NCI-H128 (cell line): ENCODE measurements at regions not wholly inside any gene's neighbourhood (a gene's known extent, or its start where the extent isn't known, plus 50 kb on each side); places are given as distances from the start of the nearest gene placed in this dataset.

Experiments used
- DNase-seq: peaks from one replicate; lab custom pipeline; 2025; ENCODE audit not compliant: unreplicated experiment; lab: John Stamatoyannopoulos, UW

DNA sequence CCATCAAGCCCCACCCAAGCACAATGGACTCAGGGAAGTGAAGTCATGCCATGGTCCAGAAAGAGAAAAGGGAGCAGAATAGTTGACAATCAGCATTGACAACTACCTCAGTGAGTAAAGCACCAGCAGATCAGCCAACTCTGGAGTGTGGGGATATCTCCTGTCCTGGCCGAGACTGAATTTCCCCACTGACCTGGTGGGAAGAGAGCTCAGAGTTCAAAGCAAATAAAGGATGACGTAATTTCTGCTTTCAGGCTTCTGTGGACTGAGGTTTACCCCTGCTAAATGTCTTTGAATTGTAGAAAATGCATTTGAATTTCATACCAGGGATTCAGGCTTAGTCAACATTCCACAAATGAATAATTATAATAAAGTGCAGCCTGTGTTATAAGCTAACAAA lies 152.9 kb downstream of the CBLN1 start:
- DNase-seq: no peak

DNA sequence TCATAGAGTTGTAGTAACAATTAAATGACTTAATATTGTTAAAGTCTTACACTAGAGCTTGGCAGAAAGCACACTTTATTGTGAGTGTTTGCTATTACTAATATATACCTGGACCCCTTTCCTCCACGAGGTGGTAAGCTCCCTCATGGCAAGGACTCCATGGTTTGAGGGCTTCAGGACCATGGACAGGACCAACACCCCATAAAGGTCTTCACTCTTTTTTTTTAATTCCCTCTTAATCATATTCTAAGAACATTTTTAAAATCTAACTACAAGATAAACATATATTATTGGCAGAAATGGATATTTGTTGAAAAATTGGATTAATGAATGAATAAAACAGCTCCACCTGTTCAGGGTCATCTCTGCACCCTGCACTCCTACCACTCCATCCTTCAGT lies 154.5 kb downstream of the CBLN1 start:
- no peak for DNase-seq

DNA sequence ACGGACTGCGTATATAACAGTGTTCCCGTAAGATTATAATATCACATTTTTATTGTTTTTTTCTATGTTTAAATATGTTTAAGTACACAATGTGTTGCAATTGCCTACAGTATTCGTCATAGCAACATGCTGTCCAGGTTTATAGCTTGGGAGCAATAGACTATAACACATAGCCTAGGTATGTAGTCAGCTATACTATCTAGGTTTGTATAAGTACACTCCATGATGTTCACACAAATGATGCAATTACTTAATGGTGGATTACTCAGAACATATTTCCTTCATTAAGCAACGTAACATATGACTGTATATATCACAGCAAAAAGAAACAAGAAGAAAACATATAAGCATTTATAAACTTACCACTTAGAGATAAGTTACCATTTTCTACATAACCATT lies 160.0 kb downstream of the CBLN1 start:
- DNase-seq: no peak

DNA sequence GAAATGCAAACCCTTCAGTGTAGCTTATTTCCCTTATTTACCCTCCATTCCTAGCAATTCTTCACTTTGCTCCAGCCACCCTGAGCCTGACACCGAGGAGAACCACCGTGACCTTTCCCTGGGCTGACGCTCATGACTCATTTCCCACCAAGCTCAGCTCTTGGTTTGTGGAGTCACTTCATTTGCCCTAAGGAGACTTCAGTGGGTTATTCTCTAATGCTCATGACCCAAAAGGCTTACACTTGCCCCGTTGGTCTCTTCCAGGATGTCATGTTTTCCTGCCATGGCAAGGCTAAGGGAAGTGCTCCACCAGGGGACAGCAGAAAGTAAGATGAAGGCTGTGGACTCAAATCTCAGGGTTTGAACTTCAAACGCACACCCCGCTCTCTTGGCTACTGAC lies 161.0 kb downstream of the CBLN1 start:
- DNase-seq: no peak

DNA sequence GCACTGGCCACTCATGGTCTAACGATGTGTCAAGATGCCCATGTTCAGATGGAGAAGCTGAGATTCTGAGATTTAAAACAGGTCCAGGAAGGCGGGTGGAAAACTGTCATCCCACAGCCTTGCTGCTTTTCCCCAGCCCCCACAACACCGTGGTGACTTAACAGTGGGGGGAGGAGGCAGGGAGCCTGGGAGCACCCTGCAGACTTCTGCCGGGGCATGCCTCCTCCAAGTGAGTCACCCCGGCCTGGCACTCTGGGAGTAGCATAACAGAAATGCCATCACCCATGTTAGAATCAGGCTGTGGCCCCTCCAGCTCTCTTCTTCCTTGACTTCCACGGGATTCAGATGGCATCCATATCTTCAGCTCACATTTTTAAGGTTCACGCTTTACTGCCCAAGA lies 164.8 kb downstream of the CBLN1 start:
- no peak for DNase-seq

DNA sequence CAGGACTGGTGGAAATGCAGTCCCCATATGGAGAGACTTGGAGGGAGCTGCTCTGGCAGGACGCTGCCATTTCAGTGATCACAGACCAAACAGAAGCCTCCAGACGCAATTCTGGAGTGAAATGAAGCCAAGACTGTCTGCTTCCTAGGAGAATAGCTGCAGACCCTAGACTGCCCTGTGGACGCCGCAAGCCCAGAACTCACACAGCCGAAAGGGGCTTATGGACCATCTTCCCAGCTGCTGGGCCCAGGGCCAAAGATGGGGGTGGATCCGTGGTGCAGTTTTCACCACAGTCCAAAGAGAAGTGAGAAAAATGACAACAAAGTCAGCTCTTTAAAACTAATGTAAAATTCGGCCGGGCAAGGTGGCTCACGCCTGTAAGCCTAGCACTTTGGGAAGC lies 165.7 kb downstream of the CBLN1 start:
- no peak for DNase-seq

DNA sequence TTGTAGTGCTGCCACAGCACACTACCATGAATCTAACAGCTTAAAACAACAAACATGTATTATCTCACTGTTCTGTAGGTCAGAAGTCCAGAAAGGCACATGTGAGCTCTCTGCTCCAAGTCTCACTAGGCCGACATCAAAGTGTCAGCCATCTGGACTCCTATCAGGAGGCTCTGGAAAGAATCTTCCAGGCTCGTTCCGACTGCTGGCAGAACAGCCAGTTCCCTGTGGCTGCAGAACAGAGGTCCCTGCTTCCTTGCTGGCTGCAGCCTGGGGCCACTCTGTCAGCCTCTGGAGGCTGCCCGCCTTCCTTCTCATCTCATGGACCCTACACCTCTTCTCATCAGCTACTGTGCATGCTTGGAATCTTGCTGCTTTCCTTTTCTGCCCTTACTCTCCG lies 168.9 kb downstream of the CBLN1 start:
- DNase-seq: no peak

DNA sequence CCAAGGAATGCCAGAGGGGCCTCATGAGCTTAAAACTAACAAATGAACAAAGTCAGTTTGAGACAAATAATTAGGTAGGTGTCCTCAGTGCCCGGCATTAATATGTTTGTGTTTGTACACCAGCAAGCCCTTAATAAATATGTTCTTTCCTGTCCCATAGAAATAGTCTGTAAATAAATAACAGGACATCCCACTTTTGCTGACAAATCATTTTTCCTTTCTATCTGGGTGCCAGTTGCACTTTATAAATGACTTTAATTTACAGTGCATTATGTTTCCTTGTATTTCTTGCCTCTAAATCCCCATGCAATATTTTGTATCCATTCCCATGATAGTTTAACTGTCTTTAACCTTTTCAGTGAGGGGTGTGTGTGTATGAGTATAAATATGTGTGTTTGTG lies 170.3 kb downstream of the CBLN1 start:
- DNase-seq: no peak

DNA sequence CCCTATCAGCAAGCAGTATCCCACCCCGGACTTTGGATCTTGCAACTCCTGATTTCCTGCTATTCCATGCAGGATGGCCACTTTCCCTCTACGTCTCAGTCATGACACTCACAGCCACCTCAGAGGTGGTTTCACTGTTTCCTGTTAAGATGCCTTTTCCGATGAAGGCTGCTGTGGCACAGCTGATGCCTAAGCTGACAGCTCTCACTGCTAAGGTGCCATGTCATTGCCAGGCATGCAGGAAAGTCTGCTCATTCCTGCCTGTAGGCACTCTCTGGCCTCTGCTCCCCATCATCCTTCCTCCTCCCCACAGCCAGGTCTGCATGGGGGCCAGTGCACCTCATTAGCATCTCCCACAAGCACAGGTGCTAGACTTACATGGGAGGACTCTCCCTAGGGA lies 173.0 kb downstream of the CBLN1 start:
- DNase-seq: no peak

DNA sequence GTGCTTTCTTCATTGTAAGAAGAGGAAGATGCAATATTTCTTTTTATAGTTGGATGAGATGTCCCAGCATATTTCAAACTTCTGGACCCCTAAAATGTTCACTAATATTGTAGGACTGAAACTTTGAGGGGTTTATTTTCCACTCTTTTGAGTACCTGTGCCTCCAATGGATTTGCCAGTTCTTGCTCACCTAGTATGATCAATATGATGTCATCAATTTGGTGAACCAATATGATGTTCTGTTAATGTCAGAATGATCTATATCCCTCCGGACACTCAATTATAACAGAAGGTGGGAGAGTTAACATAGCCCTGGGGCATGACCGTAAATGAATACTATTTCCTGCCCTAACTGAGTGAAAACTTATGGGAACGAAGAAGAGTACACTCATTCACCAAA lies 178.3 kb downstream of the CBLN1 start:
- no peak for DNase-seq

DNA sequence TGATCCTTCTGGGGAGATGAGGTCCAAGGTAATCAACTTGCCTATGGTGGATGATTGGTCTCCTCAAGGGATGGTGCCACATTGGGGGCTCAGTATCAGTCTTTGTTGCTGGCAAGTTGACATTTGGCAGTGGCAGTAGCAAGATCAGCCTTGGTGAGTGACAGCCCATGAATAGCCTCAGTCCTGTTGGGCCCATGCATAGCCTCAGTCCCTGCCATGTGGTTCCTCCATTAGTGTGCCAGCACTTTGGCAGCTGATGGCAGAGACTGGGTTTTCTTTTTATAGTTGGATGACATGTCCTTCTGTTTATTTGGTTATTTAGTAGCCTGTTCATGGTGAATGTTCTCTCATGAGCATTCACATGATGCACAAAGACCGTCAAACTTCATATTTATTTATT lies 179.6 kb downstream of the CBLN1 start:
- DNase-seq: no peak

DNA sequence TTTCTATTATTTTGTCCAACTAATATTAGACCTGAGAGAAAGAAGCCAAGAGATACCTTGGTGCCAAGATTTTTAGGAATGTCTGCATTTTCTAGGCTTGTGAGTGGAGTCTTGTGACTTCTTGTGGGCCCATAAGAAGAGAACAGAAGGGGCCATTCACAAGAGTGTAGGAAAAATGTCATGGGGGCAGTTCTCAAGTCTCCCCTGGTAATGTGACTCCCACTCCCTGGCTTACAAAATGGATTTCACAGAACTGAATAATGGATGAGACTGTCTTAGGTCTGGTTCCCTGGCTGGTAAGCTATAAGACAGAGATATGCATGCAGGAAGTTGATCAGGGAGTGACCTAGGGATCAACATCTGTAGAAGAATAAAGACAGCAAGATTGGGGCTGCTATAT lies 181.3 kb downstream of the CBLN1 start:
- DNase-seq: no peak

DNA sequence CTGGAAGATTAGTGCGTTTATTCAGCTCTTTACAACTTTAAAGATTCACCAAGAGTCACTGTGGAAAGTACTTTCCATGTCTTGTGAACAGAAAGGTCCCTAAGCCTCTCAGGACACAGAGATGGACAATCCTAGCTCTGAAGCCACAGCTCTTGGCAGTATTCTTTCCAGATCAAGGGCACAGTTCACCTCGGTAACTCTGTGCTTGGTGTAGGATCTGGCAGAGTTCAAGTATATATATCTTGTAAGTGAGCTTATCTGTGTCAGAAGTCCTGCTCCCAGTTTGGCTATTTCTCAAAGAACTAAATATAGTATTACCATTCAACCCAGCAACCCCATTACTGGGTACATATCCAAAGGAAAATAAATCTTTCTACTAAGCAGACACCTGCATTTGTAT lies 183.7 kb downstream of the CBLN1 start:
- no peak for DNase-seq

DNA sequence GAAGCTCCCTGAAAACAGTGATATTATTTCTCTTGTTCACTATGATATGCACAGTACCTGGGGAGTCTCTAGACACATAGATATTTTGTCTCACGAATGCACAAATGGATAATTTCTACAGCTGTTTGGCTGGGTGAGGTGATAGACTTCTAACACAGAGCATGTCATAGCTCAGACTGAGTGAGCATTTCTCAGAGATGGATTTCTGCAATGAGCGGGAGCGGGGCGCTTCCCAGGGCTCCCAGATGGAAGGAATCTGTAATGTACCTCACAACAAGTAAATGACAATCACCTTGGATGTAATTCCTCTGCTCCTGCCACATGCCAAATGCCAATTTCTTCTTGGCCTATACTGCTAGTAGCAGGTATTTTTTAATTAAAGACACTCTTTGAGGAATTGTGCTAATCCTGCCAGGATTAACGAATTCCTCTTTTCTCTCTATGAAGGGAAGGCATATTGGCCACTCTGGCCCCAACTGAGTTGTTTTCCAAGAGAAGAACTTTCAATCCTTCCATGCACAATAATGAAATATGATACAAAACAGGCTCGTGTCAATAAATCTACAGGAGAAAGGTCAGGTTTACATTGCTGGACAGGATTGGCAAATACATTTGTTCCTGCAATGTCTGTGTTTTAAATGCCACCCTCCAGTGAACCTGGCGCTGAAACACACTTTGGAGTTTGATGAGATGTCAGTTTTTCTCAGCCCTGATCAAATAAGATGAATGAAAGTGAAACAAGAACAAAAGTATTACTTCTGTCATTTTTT lies 185.3 kb downstream of the CBLN1 start:
- no peak for DNase-seq

DNA sequence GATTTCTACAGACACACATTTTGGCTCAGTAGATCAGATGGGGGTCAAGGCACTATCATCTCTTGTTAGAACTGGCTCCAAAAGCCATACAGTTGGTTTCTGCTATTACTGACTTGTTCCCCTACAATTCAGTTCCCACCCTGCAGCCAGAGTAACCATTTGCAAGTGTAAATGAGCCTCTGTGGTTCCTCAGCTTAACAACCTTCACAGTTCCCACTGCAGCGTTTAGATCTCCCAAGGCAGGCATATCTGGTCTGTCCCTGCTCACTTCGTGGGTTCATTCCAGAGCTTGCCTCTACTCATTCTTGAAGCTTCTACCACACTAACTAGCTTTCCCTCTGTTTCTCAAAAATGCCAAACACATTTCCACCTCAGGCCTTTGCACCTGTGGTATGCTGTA lies 186.1 kb downstream of the CBLN1 start:
- no peak for DNase-seq

DNA sequence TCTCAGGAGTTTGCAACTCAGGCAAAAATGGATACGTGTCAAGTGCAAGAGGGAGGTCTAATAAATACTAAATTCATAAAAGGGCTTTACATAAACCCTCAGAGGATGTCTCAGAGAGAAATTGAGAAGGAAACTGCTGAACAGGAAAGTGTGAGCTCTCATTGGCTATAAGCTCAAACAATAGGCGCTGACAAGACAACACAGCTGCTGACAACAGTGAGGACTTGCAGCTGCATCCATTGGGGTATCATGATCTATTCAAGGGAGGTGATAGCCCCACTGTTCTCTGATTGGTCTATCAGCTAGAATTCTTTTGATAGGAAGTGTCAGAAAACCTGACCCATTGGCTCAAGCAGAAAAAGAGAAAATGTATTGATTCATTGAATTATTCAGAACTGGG lies 187.2 kb downstream of the CBLN1 start:
- no peak for DNase-seq

DNA sequence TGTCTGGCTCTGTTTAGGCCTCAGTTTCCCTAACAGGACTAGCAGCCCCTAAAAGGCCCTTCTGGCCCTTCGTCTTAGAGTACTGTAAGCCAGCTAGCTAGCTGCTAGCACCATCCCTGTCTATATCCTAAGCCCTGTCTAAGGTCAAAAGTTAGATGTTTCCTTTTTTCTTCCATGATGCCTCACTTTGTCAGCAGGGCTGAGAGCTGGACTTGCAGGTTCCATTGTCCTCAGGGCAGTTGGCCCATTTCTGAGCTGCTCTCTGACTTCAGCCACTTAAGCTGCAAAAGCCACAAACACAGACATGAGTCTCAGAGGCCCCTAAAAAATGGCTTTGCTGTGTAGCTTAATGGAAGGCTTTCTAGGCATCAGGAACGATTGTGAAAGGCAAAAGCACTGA lies 187.7 kb downstream of the CBLN1 start:
- DNase-seq: no peak

DNA sequence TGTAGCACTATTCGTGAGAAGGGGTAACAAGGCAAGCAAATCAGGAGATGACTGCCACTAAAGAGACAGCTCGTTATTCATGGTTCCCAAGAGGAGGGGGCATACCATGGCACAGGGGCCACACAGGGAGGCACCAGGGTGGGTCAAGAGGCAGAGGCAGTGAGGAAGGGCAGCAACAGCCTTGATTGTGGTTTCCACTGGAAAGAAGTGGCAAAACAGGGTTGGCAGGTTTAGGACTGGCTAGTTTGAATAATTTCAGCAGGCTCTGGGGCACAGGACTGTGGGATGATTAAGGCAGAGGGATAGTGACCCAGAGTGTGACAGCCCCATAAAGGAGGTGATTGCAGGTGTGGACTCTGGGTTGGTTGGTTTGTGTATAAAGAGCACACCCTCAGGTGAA lies 188.9 kb downstream of the CBLN1 start:
- no peak for DNase-seq

DNA sequence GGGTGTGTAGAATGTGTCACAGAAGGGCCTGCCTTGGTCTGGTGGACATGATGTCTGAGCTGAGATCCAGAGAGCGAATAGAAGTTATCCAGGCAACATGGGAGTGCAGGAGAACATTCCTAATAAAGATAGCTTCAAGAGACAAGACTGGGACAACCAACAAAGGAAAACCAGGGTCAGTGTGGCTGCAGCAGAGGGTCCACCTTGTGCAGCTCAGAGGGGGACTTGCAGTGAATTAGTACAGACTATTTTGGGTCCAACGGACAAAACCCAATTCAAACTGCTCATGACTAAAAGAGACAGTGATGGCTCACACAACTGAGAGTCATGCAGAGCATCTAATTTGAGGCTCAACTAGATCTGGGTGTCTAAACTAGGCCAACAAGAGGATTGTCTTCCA lies 192.1 kb downstream of the CBLN1 start:
- DNase-seq: no peak

DNA sequence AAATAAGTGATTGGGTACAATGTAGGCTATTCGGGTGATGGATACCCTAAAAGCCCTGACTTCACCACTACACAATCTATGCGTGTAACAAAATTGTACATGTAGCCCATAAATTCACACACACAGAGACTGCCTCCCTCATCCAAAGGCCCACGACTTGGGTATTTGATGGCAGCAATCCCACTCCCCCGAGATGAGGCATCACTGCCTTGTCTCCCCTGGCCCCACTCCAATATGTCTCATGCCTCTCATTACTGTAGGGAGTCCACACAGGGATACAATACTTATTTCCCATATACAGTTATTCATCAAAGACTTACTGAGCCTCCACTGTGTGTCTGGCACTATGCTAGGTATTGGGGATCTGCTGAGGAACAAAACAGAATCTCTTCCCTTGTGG lies 192.6 kb downstream of the CBLN1 start:
- no peak for DNase-seq

DNA sequence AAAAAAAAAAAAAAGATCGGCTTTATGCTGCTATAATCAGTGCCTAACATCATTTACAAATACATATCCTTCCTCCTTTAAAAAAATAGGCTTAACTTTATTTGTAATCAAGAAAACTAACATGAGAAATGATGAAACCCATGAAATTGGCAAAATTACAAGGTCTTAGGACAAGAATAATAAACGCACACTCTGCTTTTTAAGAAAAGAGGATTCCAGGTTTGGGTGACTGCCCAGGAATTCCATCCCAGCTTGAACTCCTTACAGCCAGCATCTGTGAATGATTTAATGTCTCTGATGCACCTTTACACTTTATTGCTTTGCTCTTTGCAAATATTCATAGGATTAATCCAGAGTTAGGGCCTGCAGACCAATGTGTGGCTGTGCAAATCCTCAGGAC lies 196.0 kb downstream of the CBLN1 start:
- no peak for DNase-seq

DNA sequence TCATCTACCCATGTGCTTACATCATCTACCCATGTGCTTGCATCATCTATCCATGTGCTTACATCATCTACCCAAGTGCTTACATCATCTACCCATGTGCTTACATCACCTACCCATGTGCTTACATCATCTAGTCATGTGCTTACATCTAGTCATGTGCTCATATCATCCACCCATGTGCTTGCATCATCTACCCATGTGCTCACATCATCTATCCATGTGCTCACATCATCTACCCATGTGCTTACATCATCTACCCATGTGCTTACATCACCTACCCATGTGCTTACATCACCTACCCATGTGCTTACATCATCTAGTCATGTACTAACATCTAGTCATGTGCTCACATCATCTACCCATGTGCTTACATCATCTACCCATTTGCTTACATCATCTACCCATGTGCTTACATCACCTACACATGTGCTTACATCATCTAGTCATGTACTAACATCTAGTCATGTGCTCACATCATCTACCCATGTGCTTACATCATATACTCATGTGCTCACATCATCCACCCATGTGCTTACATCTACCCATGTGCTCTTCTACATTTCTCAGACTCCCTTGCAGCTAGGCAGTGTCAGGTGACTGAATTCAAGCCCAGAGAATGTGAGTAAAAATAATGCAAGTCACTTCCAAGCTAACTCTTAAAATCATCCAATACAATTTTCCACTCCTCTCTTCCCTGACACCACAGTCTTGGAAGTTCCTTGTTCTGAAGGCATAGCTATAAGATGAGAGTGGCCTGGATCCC lies 196.8 kb downstream of the CBLN1 start:
- no peak for DNase-seq

DNA sequence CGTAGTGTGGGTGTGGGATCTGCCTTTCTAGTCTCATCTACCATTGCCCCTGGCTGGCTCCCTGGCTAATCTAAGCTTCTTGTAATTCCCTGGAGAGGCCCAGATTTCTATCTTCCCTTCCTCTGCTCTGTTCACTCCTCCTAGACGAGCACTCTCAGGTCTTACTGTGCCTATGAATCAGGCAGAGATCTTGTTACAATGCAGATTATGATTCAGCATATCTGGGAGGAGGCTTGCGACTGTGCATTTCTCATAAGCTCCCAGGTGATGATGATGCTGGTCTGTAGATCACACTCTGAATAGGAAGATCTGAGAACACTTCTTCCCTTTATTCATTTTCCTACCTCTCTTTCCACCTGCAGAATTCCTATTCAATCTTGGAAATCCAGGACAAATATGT lies 200.1 kb downstream of the CBLN1 start:
- DNase-seq: no peak
